Stimulated activated CD4-positive, alpha-beta T cell treated with anti-CD3 and anti-CD28 coated beads, TNF-alpha, amount 100 ng/mL, for 24 hours (primary cell): ENCODE measurements at regions not wholly inside any gene's neighbourhood (a gene's known extent, or its start where the extent isn't known, plus 50 kb on each side); places are given as distances from the start of the nearest gene placed in this dataset.
"Not testable (repeated sequence)": the region's sequence is repeated elsewhere in the genome, so short reads cannot be mapped to it uniquely, and the experiment has no call there.

Experiments used
- DNase-seq, 3 experiments: peaks; one replicate each; pipeline ENCODE4 v3.0.0-alpha.2; 2020; ENCODE audit warnings: low read depth in 3 of 3

- DNase-seq = no peak
Observed at GRCh38 chr13:89027694-89028306, 1356.6 kb downstream of the SLITRK5 start.

- peak in 1 of 3 experiments; percentile 9 for DNase-seq
Observed at GRCh38 chr13:89029062-89029461, 1357.9 kb downstream of the SLITRK5 start.

GRCh38 chr13:89034015-89034414 lies 1362.8 kb downstream of the SLITRK5 start:
- no peak for DNase-seq

GRCh38 chr13:89052699-89053098 lies 1381.5 kb downstream of the SLITRK5 start:
- DNase-seq = no peak

- DNase-seq = no peak
Observed at GRCh38 chr13:89053418-89053817, 1382.2 kb downstream of the SLITRK5 start.

GRCh38 chr13:89057274-89057673 lies 1386.1 kb downstream of the SLITRK5 start:
- DNase-seq = no peak

- no peak for DNase-seq
Observed at GRCh38 chr13:89057862-89058261, 1386.7 kb downstream of the SLITRK5 start.

GRCh38 chr13:89061821-89062220 lies 1390.7 kb downstream of the SLITRK5 start:
- DNase-seq = no peak

GRCh38 chr13:89066868-89067466 lies 1395.8 kb downstream of the SLITRK5 start:
- no peak for DNase-seq

- DNase-seq = no peak
Observed at GRCh38 chr13:89072979-89073378, 1401.8 kb downstream of the SLITRK5 start.

- DNase-seq = no peak
Observed at GRCh38 chr13:89076622-89077021, 1405.5 kb downstream of the SLITRK5 start.

- no peak for DNase-seq
Observed at GRCh38 chr13:89082623-89083022, 1411.5 kb downstream of the SLITRK5 start.

- DNase-seq = not testable (repeated sequence)
Observed at GRCh38 chr13:89088107-89088506, 1416.9 kb downstream of the SLITRK5 start.

- no peak for DNase-seq
Observed at GRCh38 chr13:89097994-89098393, 1426.8 kb downstream of the SLITRK5 start.

- DNase-seq = no peak
Observed at GRCh38 chr13:89113744-89114143, 1442.6 kb downstream of the SLITRK5 start.

- peak in 1 of 3 experiments; percentile 0 for DNase-seq
Observed at GRCh38 chr13:89115307-89115706, 1444.1 kb downstream of the SLITRK5 start.

GRCh38 chr13:89136678-89137077 lies 1465.5 kb downstream of the SLITRK5 start:
- DNase-seq = no peak

- DNase-seq = no peak
Observed at GRCh38 chr13:89150362-89150761, 1479.2 kb downstream of the SLITRK5 start.

- no peak for DNase-seq
Observed at GRCh38 chr13:89153941-89154340, 1482.8 kb downstream of the SLITRK5 start.

- no peak for DNase-seq
Observed at GRCh38 chr13:89163096-89163495, 1491.9 kb downstream of the SLITRK5 start.

- DNase-seq = no peak
Observed at GRCh38 chr13:89165685-89166084, 1494.5 kb downstream of the SLITRK5 start.

- DNase-seq = no peak
Observed at GRCh38 chr13:89169951-89170350, 1498.8 kb downstream of the SLITRK5 start.

- DNase-seq = no peak
Observed at GRCh38 chr13:89181041-89181440, 1509.9 kb downstream of the SLITRK5 start.

- DNase-seq = no peak
Observed at GRCh38 chr13:89199138-89199537, 1528.0 kb downstream of the SLITRK5 start.
